ENCODE measurements at regions not wholly inside any gene's neighbourhood (a gene's known extent, or its start where the extent isn't known, plus 50 kb on each side); places are given as distances from the start of the nearest gene placed in this dataset.

DNA sequence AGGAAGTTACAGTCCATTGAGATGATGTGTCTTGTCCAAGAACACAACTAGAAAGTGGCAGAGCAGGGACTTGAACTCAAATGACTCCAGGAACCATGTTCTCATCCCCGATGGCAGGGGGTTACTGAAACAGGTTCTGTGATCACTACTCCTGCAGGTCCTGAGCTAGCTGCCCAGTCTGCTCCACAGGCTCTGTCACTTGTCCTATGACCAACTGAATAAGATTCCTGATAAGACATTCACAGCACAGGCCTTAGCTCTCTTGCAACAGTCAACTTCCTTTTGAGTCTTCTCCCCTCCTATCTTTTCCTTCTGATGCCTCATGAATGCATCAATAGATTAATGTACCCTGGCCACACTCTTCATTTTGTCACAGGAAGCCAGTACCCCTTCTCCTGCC, 109.2 kb downstream of the SH3TC2 start:
- no peak for TF ChIP-seq POLR2A (IDR thresholded peaks at IDR 0.05; ENCODE audit: low read length)
- no peak for TF ChIP-seq GATA1 (IDR thresholded peaks at IDR 0.05; ENCODE audit: low read depth, low read length)

Data from erythroblast (primary cell).